ENCODE measurements at regions not wholly inside any gene's neighbourhood (a gene's known extent, or its start where the extent isn't known, plus 50 kb on each side); places are given as distances from the start of the nearest gene placed in this dataset.

DNA sequence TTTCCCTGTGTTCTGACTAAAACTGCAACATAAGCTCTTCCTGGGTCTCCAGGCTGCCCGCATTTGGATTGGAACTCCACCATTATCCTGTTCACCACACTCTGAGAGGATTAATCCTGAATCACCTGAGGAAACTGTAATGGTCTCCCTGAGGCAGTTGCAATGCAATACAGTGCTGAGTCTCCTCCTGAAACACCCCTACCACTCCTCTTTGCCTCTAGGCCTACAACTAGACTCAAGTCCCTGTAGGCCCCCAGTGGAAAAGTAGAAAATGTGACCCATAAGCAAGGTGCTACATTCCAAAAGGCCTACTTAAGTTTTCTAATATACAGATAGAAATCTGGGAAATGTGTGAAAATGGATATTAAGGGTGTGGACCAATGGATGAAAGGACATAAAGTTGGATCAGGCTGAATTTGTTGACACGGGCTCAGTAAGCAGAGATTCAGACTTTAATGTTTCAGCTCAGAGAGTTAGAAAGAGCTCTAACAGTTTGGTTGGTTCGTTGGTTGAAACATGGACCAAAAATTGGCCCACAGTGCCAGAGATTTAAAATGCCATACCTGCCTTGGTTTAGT, 222.3 kb upstream of the ZC3H15 start:
- no peak overlapping the region for H3K27ac Mint-ChIP-seq (ENCODE audit: unreplicated experiment)

DNA sequence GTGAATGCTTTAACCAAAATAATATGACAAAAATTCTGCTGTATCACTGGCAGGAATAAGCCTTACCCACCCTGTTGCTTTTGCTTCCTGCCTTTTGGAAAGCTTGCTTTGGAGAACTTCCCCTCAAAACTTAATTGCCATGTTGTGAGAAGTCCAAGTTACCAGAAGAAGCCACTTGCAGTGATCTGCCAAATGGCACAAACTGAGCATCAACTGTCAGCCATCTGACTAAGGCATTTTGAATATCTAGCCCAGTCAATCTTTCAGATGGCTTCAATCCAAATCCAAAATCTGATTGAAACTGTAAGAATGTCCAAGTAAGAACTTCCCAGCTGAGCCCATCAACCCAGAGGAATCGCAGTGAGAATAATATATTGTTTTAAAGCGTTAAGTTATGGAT, 216.5 kb upstream of the ZC3H15 start:
- no peaks in the 10 kb centered on the region for H3K36me3 Mint-ChIP-seq (ENCODE audit: unreplicated experiment)
- no peaks in the 10 kb centered on the region for H3K27me3 Mint-ChIP-seq (ENCODE audit: unreplicated experiment)
- no peak overlapping the region for H3K4me3 Mint-ChIP-seq (ENCODE audit: unreplicated experiment)
- H3K9me3 Mint-ChIP-seq (ENCODE audit: unreplicated experiment) = peaks cover 10% of the 10 kb centered on the region
- no peak for DNase-seq (ENCODE audit: extremely low spot score, unreplicated experiment)
- no peak overlapping the region for H3K27ac Mint-ChIP-seq (ENCODE audit: unreplicated experiment)
- no peaks in the 10 kb centered on the region for H3K4me1 Mint-ChIP-seq (ENCODE audit: unreplicated experiment)
- TF ChIP-seq, protein P1, sequence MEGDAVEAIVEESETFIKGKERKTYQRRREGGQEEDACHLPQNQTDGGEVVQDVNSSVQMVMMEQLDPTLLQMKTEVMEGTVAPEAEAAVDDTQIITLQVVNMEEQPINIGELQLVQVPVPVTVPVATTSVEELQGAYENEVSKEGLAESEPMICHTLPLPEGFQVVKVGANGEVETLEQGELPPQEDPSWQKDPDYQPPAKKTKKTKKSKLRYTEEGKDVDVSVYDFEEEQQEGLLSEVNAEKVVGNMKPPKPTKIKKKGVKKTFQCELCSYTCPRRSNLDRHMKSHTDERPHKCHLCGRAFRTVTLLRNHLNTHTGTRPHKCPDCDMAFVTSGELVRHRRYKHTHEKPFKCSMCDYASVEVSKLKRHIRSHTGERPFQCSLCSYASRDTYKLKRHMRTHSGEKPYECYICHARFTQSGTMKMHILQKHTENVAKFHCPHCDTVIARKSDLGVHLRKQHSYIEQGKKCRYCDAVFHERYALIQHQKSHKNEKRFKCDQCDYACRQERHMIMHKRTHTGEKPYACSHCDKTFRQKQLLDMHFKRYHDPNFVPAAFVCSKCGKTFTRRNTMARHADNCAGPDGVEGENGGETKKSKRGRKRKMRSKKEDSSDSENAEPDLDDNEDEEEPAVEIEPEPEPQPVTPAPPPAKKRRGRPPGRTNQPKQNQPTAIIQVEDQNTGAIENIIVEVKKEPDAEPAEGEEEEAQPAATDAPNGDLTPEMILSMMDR (IDR thresholded peaks at IDR 0.05) = no peak

More for the DNA sequence above, 222.3 kb upstream of the ZC3H15 start:
- Mint-ChIP-seq H3K9me3 (ENCODE audit: unreplicated experiment) (peaks cover 5% of the 10 kb centered on the region), H3K4me1 (ENCODE audit: unreplicated experiment) (no peaks in the 10 kb centered on the region), H3K27me3 (ENCODE audit: unreplicated experiment) (no peaks in the 10 kb centered on the region), H3K36me3 (ENCODE audit: unreplicated experiment) (peaks cover 2% of the 10 kb centered on the region), H3K4me3 (ENCODE audit: unreplicated experiment) (no peak overlapping the region)
- TF ChIP-seq, protein P1 (IDR thresholded peaks at IDR 0.05) = no peak
- no peak for DNase-seq (ENCODE audit: extremely low spot score, unreplicated experiment)

DNA sequence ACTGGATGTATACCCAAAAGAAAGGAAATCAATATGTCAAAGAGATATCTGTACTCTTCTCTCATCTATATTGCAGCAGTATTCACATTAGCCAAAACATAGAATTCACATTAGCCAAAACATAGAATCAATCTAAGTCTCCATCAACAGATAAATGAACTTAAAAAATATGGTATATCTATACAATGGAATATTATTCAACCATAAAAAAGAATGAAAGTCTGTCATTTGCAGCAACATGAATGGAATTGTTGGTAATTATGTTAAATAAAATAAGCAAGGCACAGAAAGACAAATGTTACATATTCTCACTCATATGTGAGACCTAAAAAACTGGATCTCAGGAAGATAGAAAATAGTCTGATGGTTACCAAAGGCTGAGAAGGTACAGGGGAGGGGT, 212.1 kb upstream of the ZC3H15 start:
- Mint-ChIP-seq H3K4me1 (ENCODE audit: unreplicated experiment) (peaks cover 8% of the 10 kb centered on the region), H3K9me3 (ENCODE audit: unreplicated experiment) (peaks cover 6% of the 10 kb centered on the region), H3K27me3 (ENCODE audit: unreplicated experiment) (no peaks in the 10 kb centered on the region), H3K27ac (ENCODE audit: unreplicated experiment) (no peak overlapping the region), H3K4me3 (ENCODE audit: unreplicated experiment) (no peak overlapping the region), H3K36me3 (ENCODE audit: unreplicated experiment) (no peaks in the 10 kb centered on the region)
- no peak for DNase-seq (ENCODE audit: extremely low spot score, unreplicated experiment)
- TF ChIP-seq, protein P1 (IDR thresholded peaks at IDR 0.05) = no peak

DNA sequence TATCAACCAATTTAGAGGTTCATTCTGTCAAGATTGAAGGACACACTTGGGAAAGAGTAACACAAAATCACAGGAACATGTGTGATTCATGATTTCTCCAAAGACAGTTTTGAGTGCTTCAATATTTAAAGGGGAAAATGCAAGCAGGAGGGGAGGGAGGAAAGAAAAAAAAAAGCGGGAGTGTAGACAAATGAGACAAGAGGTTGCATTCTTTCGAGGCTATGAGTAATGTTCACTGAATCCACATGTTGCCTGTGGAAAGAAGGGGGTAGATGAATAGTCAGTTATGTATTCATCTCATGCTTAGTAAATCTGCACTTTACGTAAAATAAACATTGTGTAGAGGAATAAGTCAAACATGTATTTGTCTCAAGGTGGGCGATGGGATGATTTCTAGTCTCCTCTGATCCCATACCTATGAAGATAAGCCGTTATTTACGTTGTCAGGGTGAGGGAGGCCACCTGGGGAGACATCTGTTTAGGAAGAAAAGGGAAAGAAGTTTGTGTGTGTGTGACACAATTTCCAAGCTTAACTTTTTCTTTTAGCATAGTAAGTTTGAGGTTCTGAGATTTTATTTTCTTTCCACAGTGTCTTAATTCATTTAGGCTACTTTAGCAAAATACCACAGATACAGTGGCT, 211.0 kb upstream of the ZC3H15 start:
- DNase-seq (ENCODE audit: extremely low spot score, unreplicated experiment) = no peak
- peaks cover 8% of the 10 kb centered on the region for H3K4me1 Mint-ChIP-seq (ENCODE audit: unreplicated experiment)
- no peak overlapping the region for H3K27ac Mint-ChIP-seq (ENCODE audit: unreplicated experiment)
- H3K4me3 Mint-ChIP-seq (ENCODE audit: unreplicated experiment) = no peak overlapping the region
- TF ChIP-seq, protein P1 (IDR thresholded peaks at IDR 0.05) = no peak
- peaks cover 7% of the 10 kb centered on the region for H3K9me3 Mint-ChIP-seq (ENCODE audit: unreplicated experiment)
- H3K27me3 Mint-ChIP-seq (ENCODE audit: unreplicated experiment) = no peaks in the 10 kb centered on the region
- no peaks in the 10 kb centered on the region for H3K36me3 Mint-ChIP-seq (ENCODE audit: unreplicated experiment)

DNA sequence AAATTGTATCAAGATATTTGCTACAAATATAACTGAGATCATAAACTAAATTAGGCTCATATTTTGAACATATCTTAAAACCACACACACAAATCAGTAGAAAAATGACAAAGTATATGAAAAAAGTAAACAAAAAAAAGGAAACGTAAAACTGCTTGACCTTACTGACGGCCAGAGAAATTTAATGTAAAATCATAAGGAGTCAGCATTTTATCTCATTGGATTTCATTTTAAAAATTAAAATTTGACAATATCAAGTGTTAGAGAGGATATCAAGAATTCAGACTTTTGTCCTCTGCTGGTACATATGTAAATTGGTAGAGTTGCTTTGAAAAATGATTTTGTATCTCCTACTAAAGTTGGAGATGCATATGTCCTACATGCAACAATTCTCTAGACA, 209.2 kb upstream of the ZC3H15 start:
- Mint-ChIP-seq H3K4me3 (ENCODE audit: unreplicated experiment) (no peak overlapping the region), H3K27me3 (ENCODE audit: unreplicated experiment) (no peaks in the 10 kb centered on the region), H3K4me1 (ENCODE audit: unreplicated experiment) (peaks cover 8% of the 10 kb centered on the region), H3K27ac (ENCODE audit: unreplicated experiment) (no peak overlapping the region), H3K9me3 (ENCODE audit: unreplicated experiment) (peaks cover 10% of the 10 kb centered on the region), H3K36me3 (ENCODE audit: unreplicated experiment) (no peaks in the 10 kb centered on the region)
- DNase-seq (ENCODE audit: extremely low spot score, unreplicated experiment) = no peak
- TF ChIP-seq, protein P1 (IDR thresholded peaks at IDR 0.05) = no peak
